DND-41 (cell line): ENCODE measurements at regions not wholly inside any gene's neighbourhood (a gene's known extent, or its start where the extent isn't known, plus 50 kb on each side); places are given as distances from the start of the nearest gene placed in this dataset.
A peak's percentile ranks its signal among the peaks of the same experiment; 100 is the strongest.

ENCODE experiments used
- ATAC-seq: fragments of 200-7000 bp; cut with Tn5 transposase; 3 replicates; pipeline ENCODE4 v1.9.1; 2021; ENCODE audit warnings: low read depth; ENCODE audit not compliant: insufficient read depth
- DNase-seq: peaks from one replicate; pipeline ENCODE4 v3.0.0-alpha.2; 2020
- H2AFZ ChIP-seq: 2 replicates; pipeline ENCODE4 v1.6.0; 2012; ENCODE audit warnings: low read depth, low read length
- H3K27ac ChIP-seq: 2 replicates; pipeline ENCODE4 v1.5.1; 2012; ENCODE audit warnings: low read length, inconsistent platforms
- H3K27me3 ChIP-seq: fragments of 200-600 bp; sonication (generic); 2 replicates; pipeline ENCODE4 v1.6.0; 2012; ENCODE audit warnings: low read length, mild to moderate bottlenecking, inconsistent platforms; ENCODE audit not compliant: insufficient read depth, poor library complexity
- H3K36me3 ChIP-seq: 2 replicates; pipeline ENCODE4 v1.5.1; 2012; ENCODE audit warnings: low read length, inconsistent platforms; ENCODE audit not compliant: insufficient read depth
- H3K4me1 ChIP-seq: 2 replicates; pipeline ENCODE4 v1.5.1; 2012; ENCODE audit warnings: mild to moderate bottlenecking, low read length; ENCODE audit not compliant: insufficient read depth
- H3K4me2 ChIP-seq: 2 replicates; pipeline ENCODE4 v1.6.0; 2012; ENCODE audit warnings: mild to moderate bottlenecking, moderate library complexity, low read length, inconsistent platforms; ENCODE audit not compliant: insufficient read depth
- H3K4me3 ChIP-seq, 2 experiments: fragments of 200-600 bp in 1 of 2; shearing (Covaris generic) in 1 of 2; 2 replicates each; pipeline ENCODE4 v1.5.1; 2012 to 2016; ENCODE audit warnings: inconsistent platforms in 2 of 2, low read length in 2 of 2, mild to moderate bottlenecking in 2 of 2, low read depth in 1 of 2, moderate library complexity in 1 of 2
- H3K79me2 ChIP-seq: 2 replicates; pipeline ENCODE4 v1.6.0; 2012; ENCODE audit warnings: low read length, inconsistent platforms; ENCODE audit not compliant: insufficient read depth
- H3K9ac ChIP-seq: 2 replicates; pipeline ENCODE4 v1.6.0; 2012; ENCODE audit warnings: low read depth, mild to moderate bottlenecking, inconsistent platforms, low read length, moderate library complexity
- H3K9me3 ChIP-seq: 2 replicates; pipeline ENCODE4 v1.5.1; 2012; ENCODE audit warnings: low read length, moderate library complexity, mild to moderate bottlenecking, inconsistent platforms; ENCODE audit not compliant: insufficient read depth, severe bottlenecking
- H4K20me1 ChIP-seq: 2 replicates; pipeline ENCODE4 v1.6.0; 2012; ENCODE audit warnings: low read length; ENCODE audit not compliant: insufficient read depth
- EZH2 ChIP-seq: IDR thresholded peaks from 3 replicates; pipeline ENCODE4 v1.6.1; 2012; ENCODE audit warnings: borderline replicate concordance, low read depth, mild to moderate bottlenecking, moderate library complexity, low read length, inconsistent platforms; ENCODE audit not compliant: severe bottlenecking
- TF ChIP-seq, protein P1 (sequence below): IDR thresholded peaks from 2 replicates; pipeline ENCODE4 v1.5.1; 2012; ENCODE audit warnings: borderline replicate concordance, low read length, moderate library complexity, mild to moderate bottlenecking; ENCODE audit not compliant: poor library complexity, severe bottlenecking; ENCODE audit errors: extremely low read depth

DNA sequence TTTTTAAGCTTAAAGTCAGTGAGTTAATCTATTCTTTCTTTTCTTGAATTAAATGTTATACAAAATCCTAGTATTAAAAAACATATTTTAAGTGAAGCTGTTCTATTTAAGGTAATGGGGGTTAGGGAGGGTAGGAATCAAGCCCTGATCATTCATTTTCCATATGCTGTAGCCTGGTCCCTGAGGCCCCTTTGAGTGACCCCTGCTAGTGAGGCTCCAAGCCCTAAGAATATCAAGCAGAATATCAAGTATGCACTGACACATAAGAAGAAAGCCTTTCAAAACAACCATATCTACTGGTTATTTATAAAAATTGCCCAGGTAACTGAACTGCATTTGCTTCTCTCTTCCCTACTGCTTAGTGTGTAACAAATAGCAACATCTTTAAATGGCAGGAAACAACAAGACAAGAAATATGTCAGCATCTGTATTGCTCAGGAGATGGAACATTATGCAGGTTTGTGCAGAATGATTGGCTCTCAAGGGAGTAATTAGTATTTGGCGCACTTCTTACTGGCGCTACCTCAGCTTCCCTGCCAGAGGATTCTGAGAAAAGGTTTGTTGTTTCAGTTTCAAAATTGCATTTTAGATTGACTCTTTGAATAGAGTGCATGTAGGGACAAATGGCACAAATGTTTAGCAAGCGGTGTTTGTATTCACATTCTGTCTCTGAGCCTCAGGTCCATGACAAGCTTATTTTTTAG, 223.0 kb downstream of the DUSP6 start:
- TF ChIP-seq EZH2 = no peak
- TF ChIP-seq, protein P1, sequence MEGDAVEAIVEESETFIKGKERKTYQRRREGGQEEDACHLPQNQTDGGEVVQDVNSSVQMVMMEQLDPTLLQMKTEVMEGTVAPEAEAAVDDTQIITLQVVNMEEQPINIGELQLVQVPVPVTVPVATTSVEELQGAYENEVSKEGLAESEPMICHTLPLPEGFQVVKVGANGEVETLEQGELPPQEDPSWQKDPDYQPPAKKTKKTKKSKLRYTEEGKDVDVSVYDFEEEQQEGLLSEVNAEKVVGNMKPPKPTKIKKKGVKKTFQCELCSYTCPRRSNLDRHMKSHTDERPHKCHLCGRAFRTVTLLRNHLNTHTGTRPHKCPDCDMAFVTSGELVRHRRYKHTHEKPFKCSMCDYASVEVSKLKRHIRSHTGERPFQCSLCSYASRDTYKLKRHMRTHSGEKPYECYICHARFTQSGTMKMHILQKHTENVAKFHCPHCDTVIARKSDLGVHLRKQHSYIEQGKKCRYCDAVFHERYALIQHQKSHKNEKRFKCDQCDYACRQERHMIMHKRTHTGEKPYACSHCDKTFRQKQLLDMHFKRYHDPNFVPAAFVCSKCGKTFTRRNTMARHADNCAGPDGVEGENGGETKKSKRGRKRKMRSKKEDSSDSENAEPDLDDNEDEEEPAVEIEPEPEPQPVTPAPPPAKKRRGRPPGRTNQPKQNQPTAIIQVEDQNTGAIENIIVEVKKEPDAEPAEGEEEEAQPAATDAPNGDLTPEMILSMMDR = no peak
- no peaks in the 10 kb centered on the region for H3K36me3 ChIP-seq
- no peak overlapping the region for H3K4me2 ChIP-seq
- DNase-seq = peak; percentile 17
- H3K27me3 ChIP-seq = no peaks in the 10 kb centered on the region
- 0 out of 2 replicates have a peak overlapping the region, but pooled peaks have one; percentile 10 for H2AFZ ChIP-seq
- H3K4me1 ChIP-seq = peaks cover 6% of the 10 kb centered on the region
- no peaks in the 10 kb centered on the region for H4K20me1 ChIP-seq
- H3K4me3 ChIP-seq = no peak overlapping the region
- H3K9me3 ChIP-seq = no peaks in the 10 kb centered on the region
- ATAC-seq = peak; percentile 56; the same call in 2 of the 3 replicates
- 0 out of 2 replicates have a peak overlapping the region, but pooled peaks have one; percentile 5 for H3K27ac ChIP-seq
- no peaks in the 10 kb centered on the region for H3K79me2 ChIP-seq
- no peak overlapping the region for H3K9ac ChIP-seq

DNA sequence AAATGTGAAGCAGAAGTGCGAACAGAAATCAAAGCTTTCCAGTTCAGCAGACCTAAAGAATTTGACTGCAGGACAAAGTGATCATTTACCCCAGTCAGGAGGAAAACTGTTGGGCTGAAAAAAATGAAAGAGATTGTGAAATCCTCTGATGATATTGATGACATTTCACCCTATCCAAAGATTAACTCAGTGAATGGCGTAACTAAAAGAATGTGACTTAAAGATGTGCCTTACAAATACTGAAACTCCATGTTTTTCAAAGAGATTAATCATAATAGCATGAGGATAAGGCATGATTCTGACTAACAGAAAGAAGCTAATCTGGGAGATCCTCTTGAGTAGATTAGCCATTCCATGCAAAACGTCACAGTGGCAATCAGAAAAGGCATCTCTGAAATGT, 225.6 kb downstream of the DUSP6 start:
- H2AFZ ChIP-seq = no peak overlapping the region
- no peak overlapping the region for H3K27ac ChIP-seq
- TF ChIP-seq, protein P1 = no peak
- TF ChIP-seq EZH2 = no peak
- H4K20me1 ChIP-seq = no peaks in the 10 kb centered on the region
- no peak overlapping the region for H3K4me2 ChIP-seq
- H3K36me3 ChIP-seq = no peaks in the 10 kb centered on the region
- no peaks in the 10 kb centered on the region for H3K79me2 ChIP-seq
- ATAC-seq (no peak), DNase-seq (no peak)
- H3K9ac ChIP-seq = no peak overlapping the region
- no peak overlapping the region for H3K4me3 ChIP-seq
- H3K9me3 ChIP-seq = no peaks in the 10 kb centered on the region
- H3K4me1 ChIP-seq = peaks cover 6% of the 10 kb centered on the region
- H3K27me3 ChIP-seq = no peaks in the 10 kb centered on the region

DNA sequence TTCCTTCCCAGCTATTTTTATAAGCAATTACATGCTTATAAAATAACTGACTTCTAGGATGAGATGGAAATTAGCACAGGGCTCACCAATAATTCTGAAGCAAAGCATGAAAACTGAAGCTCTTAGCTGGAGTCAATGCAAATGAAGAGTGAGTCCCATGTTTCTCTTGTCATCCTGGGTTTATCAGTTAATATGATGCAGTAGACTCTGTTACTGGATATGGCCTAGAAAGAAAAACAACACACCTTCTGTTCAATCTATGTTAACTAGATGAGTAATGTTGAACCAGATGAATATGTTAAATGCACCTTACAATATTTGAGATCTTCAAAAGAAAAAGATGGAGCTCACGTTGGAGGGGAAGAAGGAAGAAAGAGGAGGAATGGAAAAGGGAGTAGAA, 229.4 kb downstream of the DUSP6 start:
- DNase-seq = no peak
- no peak overlapping the region for H3K4me2 ChIP-seq
- H3K9ac ChIP-seq = no peak overlapping the region
- H3K27me3 ChIP-seq = no peaks in the 10 kb centered on the region
- no peak overlapping the region for H2AFZ ChIP-seq
- H3K79me2 ChIP-seq = no peaks in the 10 kb centered on the region
- no peak for TF ChIP-seq EZH2
- TF ChIP-seq, protein P1 = no peak
- H4K20me1 ChIP-seq = no peaks in the 10 kb centered on the region
- peaks cover 2% of the 10 kb centered on the region for H3K4me1 ChIP-seq
- no peak for ATAC-seq
- no peak overlapping the region for H3K27ac ChIP-seq
- H3K9me3 ChIP-seq = no peaks in the 10 kb centered on the region
- no peak overlapping the region for H3K4me3 ChIP-seq
- no peaks in the 10 kb centered on the region for H3K36me3 ChIP-seq
